Colonic mucosa (tissue), 4 donors: ENCODE measurements at regions not wholly inside any gene's neighbourhood (a gene's known extent, or its start where the extent isn't known, plus 50 kb on each side); places are given as distances from the start of the nearest gene placed in this dataset.

Experiments
- DNase-seq: peaks from one replicate; pipeline ENCODE4 v3.0.0-alpha.2; 2020
- H3K27ac ChIP-seq: fragments of 200-600 bp; one replicate; pipeline ENCODE4 v1.8.0; 2021
- H3K27me3 ChIP-seq: fragments of 200-600 bp; one replicate; pipeline ENCODE4 v1.8.0; 2021
- H3K36me3 ChIP-seq: fragments of 200-600 bp; one replicate; pipeline ENCODE4 v1.8.0; 2021
- H3K4me1 ChIP-seq: fragments of 200-600 bp; one replicate; pipeline ENCODE4 v1.8.0; 2021; ENCODE audit warnings: mild to moderate bottlenecking
- H3K4me3 ChIP-seq: fragments of 200-600 bp; one replicate; pipeline ENCODE4 v1.8.0; 2021
- H3K9ac ChIP-seq, 2 donors: one replicate each; pipeline ENCODE4 v1.7.0; 2013; ENCODE audit warnings: control low read depth in 2 of 2, low read depth in 2 of 2, low read length in 2 of 2
- H3K9me3 ChIP-seq: fragments of 200-600 bp; one replicate; pipeline ENCODE4 v1.8.0; 2021
- intact Hi-C: fragments of 100-400 bp; cut with DNase I; formaldehyde crosslinking; loops from one replicate; pipeline ENCODE4 v1.14.1; 2022
- TF ChIP-seq, protein P1 (sequence below): fragments of 200-600 bp; IDR thresholded peaks from one replicate; pipeline ENCODE4 v1.8.0; 2022; ENCODE audit warnings: antibody characterized with exemption, mild to moderate bottlenecking
- donor health status: healthy.
- donor health status: DM: no; HTN: no; CAD: no.
- donor health status: DM: no; HTN: no; CAD: no.

DNA sequence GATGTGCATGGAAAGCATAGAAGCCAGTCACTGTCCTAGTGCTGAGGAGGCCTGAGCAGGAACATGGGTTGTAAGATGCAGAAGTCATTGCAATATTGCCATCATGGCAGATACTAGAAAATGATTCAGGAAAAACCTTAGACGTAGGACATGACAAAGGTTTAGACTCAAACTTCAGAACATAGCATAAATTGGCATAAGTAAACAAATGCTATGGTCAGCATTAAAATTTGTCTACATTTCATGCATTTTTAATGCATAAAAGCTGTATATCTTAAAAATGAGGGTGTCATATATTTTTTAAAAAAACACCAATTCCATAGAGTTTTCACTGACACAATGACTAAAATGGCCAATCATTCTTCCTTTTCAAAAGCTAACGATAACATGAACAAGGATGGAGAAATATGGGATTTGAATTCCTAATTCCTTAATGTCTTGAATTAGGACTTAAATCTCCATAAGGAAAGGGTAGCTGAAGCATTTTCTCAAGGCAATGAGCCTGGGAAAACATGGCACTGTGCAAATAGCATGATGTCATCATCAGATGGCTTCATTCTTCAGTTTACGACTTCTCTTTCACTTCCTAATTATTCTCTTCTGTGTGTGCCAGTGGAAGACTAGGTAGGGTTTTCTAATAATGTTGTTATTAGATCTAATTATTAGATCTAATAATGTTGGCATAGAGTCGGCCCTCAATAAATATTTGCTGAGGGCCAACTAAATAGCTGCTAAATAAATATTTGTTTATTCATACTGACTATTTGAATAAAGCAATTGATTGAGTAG is 125.1 kb upstream of the FRG1 start:
- Histone ChIP-seq H3K4me1 (no peaks in the 10 kb centered on the region), H3K27ac (no peak overlapping the region), H3K36me3 (no peaks in the 10 kb centered on the region), H3K9me3 (no peaks in the 10 kb centered on the region), H3K27me3 (no peaks in the 10 kb centered on the region), H3K9ac (no peak overlapping the region), H3K4me3 (no peak overlapping the region)
- intact Hi-C loops = no loop called here
- TF ChIP-seq, protein P1, sequence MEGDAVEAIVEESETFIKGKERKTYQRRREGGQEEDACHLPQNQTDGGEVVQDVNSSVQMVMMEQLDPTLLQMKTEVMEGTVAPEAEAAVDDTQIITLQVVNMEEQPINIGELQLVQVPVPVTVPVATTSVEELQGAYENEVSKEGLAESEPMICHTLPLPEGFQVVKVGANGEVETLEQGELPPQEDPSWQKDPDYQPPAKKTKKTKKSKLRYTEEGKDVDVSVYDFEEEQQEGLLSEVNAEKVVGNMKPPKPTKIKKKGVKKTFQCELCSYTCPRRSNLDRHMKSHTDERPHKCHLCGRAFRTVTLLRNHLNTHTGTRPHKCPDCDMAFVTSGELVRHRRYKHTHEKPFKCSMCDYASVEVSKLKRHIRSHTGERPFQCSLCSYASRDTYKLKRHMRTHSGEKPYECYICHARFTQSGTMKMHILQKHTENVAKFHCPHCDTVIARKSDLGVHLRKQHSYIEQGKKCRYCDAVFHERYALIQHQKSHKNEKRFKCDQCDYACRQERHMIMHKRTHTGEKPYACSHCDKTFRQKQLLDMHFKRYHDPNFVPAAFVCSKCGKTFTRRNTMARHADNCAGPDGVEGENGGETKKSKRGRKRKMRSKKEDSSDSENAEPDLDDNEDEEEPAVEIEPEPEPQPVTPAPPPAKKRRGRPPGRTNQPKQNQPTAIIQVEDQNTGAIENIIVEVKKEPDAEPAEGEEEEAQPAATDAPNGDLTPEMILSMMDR = no peak
- no peak for DNase-seq

- H3K9ac ChIP-seq = no peak overlapping the region
- no peaks in the 10 kb centered on the region for H3K27me3 ChIP-seq
- DNase-seq = no peak
- H3K36me3 ChIP-seq = no peaks in the 10 kb centered on the region
- H3K27ac ChIP-seq = no peak overlapping the region
- H3K9me3 ChIP-seq = no peaks in the 10 kb centered on the region
- intact Hi-C loops = no loop called here
- no peak overlapping the region for H3K4me3 ChIP-seq
- TF ChIP-seq, protein P1 = no peak
- H3K4me1 ChIP-seq = no peaks in the 10 kb centered on the region
Observed at GRCh38 chr4:189822326-189822725, 118.3 kb upstream of the FRG1 start.

- H3K9me3 ChIP-seq = no peaks in the 10 kb centered on the region
- no peaks in the 10 kb centered on the region for H3K36me3 ChIP-seq
- no peaks in the 10 kb centered on the region for H3K4me1 ChIP-seq
- H3K27me3 ChIP-seq = no peaks in the 10 kb centered on the region
- no peak for DNase-seq
- intact Hi-C loops = no loop called here
- H3K4me3 ChIP-seq = no peak overlapping the region
- TF ChIP-seq, protein P1 = no peak
- no peak overlapping the region for H3K9ac ChIP-seq
- H3K27ac ChIP-seq = no peak overlapping the region
Observed at GRCh38 chr4:189823591-189823990, 117.1 kb upstream of the FRG1 start.

GRCh38 chr4:189825466-189825865 is 115.2 kb upstream of the FRG1 start:
- TF ChIP-seq, protein P1 = no peak
- intact Hi-C loops = no loop called here
- Histone ChIP-seq H3K9me3 (no peaks in the 10 kb centered on the region), H3K4me3 (no peak overlapping the region), H3K4me1 (no peaks in the 10 kb centered on the region), H3K27ac (no peak overlapping the region), H3K27me3 (no peaks in the 10 kb centered on the region), H3K36me3 (no peaks in the 10 kb centered on the region), H3K9ac (no peak overlapping the region)
- DNase-seq = no peak

DNA sequence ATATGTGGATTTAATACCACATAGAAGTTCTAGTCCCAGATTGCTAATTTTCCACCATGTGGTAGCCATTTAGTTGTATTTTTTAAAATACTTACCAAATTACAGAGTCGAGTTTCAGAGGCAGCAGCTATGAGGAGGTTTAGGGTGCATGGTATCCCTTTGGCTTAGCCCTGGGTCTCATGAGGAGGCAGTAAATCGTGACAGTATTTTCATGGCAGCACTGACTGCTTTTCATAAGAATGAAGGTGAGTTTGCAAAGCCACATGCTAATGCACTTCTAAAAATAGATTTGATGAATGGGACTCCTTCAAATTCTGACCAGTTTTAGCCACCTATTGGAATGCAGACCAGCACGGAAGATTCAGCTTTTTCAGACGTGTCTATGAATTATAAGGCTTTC is 114.0 kb upstream of the FRG1 start:
- no peaks in the 10 kb centered on the region for H3K9me3 ChIP-seq
- no peak overlapping the region for H3K27ac ChIP-seq
- H3K36me3 ChIP-seq = no peaks in the 10 kb centered on the region
- H3K9ac ChIP-seq = no peak overlapping the region
- no peaks in the 10 kb centered on the region for H3K27me3 ChIP-seq
- TF ChIP-seq, protein P1 = no peak
- no peak for DNase-seq
- intact Hi-C loops = no loop called here
- no peaks in the 10 kb centered on the region for H3K4me1 ChIP-seq
- no peak overlapping the region for H3K4me3 ChIP-seq
